Bronchial epithelial cell (primary cell): ENCODE measurements at regions not wholly inside any gene's neighbourhood (a gene's known extent, or its start where the extent isn't known, plus 50 kb on each side); places are given as distances from the start of the nearest gene placed in this dataset.

Experiments
- DNase-seq: peaks from one replicate; pipeline ENCODE4 v3.0.0-alpha.2; 2010; ENCODE audit warnings: low read depth
- FAIRE-seq: peaks from 2 replicates; lab custom pipeline; 2011; peaks lifted over from hg19 to GRCh38; lab: Jason Lieb, UNC
- H3K27me3 ChIP-seq: 2 replicates; pipeline ENCODE4 v1.5.1; 2011; ENCODE audit warnings: low read length; ENCODE audit not compliant: control insufficient read depth, insufficient read depth
- H3K36me3 ChIP-seq: 2 replicates; pipeline ENCODE4 v1.5.1; 2011; ENCODE audit warnings: low read length; ENCODE audit not compliant: control insufficient read depth, insufficient read depth
- H3K4me3 ChIP-seq: 2 replicates; pipeline ENCODE4 v1.5.1; 2011; ENCODE audit warnings: mild to moderate bottlenecking, low read depth, low read length, control low read depth
- TF ChIP-seq, protein P1 (sequence below): IDR thresholded peaks from 2 replicates; pipeline ENCODE4 v1.5.1; 2011; ENCODE audit warnings: mild to moderate bottlenecking, moderate library complexity, low read length, control low read depth, inconsistent platforms; ENCODE audit not compliant: insufficient read depth, severe bottlenecking

DNA sequence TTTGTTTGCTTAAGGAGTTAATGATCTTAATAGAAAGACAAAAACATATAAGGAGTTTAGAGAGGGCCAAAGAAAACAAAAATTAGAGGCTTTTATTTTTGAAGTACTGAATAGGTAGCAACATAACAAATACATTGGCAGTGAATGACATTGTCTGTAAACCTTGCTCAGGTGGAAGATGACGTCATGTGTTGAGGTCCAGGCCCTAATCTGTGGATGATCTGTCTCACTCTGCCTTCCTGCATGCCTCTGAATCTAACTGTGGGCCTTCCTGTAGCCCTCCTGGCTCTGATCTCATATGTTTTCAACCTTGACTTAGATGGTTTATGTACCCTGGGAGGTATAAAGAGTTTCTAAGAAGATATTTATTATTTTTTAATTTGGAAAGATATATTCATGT, 58.1 kb upstream of the DYNAP start:
- Histone ChIP-seq H3K4me3 (no peak overlapping the region), H3K36me3 (no peaks in the 10 kb centered on the region), H3K27me3 (no peaks in the 10 kb centered on the region)
- TF ChIP-seq, protein P1, sequence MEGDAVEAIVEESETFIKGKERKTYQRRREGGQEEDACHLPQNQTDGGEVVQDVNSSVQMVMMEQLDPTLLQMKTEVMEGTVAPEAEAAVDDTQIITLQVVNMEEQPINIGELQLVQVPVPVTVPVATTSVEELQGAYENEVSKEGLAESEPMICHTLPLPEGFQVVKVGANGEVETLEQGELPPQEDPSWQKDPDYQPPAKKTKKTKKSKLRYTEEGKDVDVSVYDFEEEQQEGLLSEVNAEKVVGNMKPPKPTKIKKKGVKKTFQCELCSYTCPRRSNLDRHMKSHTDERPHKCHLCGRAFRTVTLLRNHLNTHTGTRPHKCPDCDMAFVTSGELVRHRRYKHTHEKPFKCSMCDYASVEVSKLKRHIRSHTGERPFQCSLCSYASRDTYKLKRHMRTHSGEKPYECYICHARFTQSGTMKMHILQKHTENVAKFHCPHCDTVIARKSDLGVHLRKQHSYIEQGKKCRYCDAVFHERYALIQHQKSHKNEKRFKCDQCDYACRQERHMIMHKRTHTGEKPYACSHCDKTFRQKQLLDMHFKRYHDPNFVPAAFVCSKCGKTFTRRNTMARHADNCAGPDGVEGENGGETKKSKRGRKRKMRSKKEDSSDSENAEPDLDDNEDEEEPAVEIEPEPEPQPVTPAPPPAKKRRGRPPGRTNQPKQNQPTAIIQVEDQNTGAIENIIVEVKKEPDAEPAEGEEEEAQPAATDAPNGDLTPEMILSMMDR, result no peak
- DNase-seq, result no peak
- no peak for FAIRE-seq
